NOMO-1 (cell line): ENCODE measurements at regions not wholly inside any gene's neighbourhood (a gene's known extent, or its start where the extent isn't known, plus 50 kb on each side); places are given as distances from the start of the nearest gene placed in this dataset.
"Not testable (repeated sequence)": the region's sequence is repeated elsewhere in the genome, so short reads cannot be mapped to it uniquely, and the experiment has no call there.

Experiments used
- DNase-seq, 2 experiments: peaks; one replicate each; lab custom pipeline; 2025; ENCODE audit not compliant: unreplicated experiment in 2 of 2; lab: John Stamatoyannopoulos, UW

GRCh38 chr5:39726467-39726866 lies 301.7 kb upstream of the DAB2 start:
- DNase-seq = no peak

DNA sequence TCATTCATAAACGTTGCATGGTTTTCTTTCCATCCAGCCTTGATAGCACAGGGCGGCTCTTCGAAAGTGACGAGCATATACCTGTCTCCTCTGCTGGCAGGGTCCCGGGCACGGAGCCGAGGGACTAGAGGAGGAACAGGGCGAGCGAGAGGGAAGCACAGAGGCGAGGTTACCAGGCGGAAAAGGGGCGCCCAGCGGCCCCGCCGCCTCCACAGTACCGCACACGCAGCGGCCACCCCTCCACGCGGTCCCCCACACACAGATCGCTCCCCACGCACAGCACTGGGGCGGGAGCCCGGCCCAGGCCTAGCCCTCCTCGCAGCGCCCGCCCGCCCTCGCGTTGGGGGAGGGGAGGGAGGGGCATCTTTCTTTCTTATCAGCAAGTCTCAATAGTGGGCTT lies 296.6 kb upstream of the DAB2 start:
- DNase-seq = no peak

DNA sequence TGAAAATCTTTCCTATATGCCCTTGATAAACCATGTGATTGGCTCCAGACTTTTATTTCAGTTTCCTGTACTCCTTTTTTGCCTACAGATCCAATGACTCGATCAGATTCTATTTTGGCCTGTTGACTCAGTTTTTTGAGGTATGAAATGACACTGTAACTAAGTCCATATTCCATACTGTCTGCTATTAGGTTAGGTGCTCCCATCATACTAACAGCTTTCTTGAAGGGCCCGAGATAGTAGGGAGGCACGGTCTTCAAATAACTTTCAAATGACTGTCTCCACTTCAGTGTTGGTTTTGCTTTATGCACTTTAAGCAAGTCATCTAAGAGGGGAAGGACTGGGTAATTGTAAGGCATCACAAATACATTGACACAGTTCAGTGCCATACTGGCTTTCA lies 295.4 kb upstream of the DAB2 start:
- DNase-seq = no peak

- DNase-seq = no peak
These were observed 292.6 kb upstream of the DAB2 start for GRCh38 chr5:39717176-39717897.

- peak; percentile 57 to 67 for DNase-seq
These were observed 291.8 kb upstream of the DAB2 start for GRCh38 chr5:39716532-39717028.

DNA sequence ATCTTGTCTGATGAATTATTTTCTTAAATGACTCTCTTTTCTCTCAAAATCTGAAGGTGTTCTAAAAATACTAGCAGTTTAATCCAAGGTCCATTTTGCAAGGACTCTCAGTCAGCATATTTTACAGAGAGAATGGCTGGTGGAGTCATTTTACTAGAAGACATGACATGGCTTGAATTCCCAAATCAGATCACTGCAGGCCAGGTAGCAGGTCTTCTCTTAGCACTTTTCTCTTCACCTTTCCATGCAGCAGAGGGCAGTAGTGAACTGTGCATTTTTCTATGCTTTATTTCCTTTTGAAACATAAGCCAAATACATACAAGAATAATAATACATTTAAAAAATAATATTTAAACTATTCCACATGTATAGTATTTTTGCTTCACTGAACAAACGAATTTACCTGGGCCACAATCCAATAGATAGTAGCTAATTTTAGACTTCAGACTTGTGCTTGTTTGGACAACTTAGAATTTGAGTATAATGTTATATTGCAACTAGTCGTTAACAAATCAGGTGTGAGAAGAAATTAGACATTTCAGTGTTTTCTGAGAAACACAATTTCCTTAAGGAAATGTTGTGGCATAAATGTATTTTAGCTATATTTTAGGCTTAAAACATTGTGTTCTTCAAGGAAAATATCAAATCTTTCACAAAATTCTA lies 289.4 kb upstream of the DAB2 start:
- DNase-seq = peak; percentile 76 to 92

DNA sequence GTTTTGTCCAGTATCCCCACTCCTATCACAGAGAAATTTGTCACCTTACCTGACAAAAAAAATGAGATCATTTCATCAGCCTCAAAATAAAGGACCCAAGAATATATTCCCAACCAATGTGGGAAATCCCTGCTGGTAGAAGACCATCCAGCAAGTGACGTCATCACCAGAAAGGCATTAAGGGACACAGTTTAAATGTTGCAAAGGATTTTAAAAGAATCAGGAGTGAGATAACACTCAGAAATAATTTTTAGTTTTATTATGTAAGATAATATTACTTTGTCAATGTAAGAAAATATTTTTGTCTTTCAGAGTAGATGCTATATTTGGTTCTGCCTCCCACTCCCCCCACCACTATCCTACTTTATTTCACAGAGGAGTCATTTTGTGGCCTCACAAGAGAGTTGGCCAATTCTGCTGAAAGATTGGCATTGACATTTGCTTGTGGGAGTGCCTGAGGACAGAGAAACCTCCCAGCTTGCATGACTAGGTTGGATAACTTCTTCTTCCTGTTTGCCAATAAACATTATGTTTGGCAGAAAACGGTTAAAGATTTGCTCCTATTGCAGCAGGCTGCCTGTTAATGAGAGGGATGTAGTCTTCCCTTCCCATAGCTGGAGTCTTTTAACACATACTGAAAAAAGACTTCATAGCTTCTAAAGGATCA lies 288.6 kb upstream of the DAB2 start:
- DNase-seq = peak; percentile 96 to 99

DNA sequence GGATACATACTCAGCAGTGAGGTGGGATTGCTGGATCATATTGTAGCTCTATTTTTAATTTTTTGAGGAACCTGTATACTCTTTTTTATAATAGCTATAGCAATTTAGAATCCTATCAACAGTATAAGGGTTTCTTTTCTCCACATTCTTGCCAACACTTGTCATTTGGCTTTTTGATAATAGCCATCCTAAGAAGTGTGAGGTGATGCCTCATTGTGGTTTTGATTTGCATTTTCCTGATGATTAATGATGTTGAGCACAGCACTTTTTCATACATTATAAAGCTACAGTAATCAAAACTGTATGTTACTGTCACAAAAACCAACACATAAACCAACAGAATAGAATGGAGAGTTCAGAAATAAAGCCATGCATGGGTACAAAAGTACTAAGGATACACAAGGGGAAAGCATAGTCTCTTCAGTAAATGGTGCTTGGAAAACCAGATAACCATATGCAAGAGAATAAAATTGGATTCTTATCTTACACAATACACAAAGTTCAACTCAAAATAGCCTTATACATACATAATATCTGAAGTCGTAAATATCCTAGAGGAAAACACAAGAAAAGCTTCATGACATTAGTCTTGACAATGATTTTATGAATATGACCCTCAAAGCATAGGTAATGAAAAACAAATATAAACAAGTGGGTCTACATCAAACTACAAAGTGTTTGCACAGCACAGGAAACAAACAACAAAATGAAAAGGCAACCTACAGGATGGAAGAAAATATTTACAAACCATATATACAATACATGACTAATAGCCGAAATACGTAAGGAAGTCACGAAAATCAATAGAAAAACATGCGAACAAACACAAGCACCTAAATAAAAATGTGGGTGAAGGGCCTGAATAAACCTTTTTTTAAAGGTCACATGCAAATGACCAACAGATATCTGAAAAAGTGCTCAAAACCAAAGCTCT lies 287.8 kb upstream of the DAB2 start:
- DNase-seq = no peak

DNA sequence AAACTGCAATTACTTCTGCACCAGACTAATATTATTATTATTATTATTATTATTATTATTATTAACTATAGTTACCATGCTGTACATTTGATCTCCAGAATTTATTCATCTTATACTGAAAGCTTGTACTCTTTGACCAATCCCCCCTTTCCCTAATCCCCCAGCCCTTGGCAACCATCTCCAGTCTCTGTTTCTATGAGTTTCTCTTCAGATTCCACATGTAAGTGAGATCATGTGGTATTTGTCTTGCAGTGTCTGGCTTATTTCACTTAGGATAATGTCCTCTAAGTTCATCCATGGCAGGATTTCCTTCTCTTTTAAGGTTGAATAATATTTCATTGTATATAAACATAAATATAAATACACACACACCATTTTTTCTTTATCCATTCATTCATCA lies 287.0 kb upstream of the DAB2 start:
- DNase-seq = no peak

DNA sequence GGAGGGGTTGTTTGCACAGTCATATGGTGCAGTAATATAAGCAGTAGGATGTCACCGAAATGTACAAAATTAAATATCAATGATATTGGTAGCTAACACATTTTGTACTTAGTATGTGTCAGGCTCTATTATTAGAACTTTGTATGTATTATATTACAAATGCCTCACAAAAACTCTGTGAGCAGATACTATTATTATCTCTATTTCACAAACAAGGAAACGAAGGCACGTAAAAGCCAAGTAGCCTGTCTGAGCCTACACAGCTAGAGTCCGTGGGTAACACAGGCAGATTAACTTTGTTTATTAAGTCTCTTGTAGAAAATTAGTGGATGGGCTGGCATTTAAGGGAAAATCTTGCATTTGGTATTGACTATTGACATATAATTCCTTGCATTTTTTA lies 284.3 kb upstream of the DAB2 start:
- DNase-seq = no peak

- DNase-seq = no peak
These were observed 278.1 kb upstream of the DAB2 start for GRCh38 chr5:39702928-39703327.

- DNase-seq = peak; percentile 85 to 91
These were observed 275.7 kb upstream of the DAB2 start for GRCh38 chr5:39700523-39700922.

DNA sequence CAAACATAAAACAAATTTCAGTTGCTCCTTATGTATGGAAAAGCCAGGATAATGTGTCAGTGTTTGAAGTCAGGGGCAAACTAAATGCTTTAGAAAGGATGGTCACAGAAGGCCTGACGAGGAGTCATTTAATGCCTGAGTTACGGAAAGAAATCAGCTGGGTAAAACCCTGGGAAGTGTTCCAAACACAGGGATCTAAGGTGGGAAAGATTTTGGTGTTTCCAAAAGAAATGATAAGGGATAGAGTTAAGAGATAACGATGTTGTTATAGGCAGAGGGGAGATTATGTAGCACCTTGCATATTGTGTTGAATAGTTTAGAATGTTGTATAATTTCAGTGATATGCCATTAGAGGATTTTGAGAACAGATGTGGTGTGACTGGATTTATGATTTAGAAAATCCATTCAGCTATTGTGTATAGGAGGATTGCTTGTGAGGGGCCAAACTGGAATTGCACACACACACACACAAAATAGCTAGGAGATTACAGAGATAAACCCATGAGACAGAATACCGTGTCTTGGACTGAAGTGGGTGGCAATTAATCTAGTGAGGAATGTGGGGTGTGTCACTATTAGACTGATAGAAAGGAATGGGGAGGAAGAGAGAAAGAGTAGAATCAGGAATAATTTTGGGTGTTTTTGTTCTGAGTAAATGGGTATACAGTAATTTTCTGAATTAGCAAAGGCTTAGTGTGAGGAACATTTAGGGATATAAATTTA lies 274.2 kb upstream of the DAB2 start:
- no peak for DNase-seq

GRCh38 chr5:39697881-39698280 lies 273.1 kb upstream of the DAB2 start:
- DNase-seq = no peak

- no peak for DNase-seq
These were observed 272.1 kb upstream of the DAB2 start for GRCh38 chr5:39696672-39697398.

DNA sequence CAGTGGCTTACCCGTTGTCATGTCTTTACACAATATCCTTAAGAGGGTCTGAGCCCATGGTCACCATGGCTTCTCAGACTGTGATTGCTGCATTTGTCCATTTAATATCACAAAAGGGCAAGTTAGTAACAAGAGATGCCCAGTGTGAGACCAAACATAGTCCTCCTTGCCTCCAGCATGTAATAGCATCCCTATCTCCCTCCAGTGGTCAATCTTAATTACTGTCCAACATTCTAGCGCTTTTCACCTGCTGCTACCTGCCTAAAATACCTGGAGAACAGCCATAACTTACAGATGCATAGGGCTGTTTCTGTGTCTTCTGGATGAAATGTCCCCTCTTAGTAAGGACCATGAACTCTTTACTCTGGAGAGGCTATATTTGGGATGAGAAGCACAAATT lies 267.2 kb upstream of the DAB2 start:
- DNase-seq = no peak

DNA sequence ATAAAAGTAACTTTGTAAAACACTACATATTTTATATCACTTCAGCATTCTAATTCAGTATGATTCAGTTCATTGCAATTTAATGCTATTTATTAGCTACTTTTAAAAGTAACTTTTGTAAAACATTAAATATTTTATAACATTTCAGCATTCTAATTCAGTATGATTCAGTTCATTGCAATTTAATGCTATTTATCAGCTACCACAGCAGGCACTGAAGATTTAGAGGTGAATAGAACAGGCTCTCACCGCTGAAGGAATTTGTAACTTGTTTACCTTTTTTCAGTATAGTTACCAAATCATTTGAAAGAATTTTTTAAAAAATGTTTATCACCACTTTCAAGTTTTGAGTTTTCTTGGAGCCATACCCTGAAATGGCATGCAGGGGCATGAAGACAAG lies 266.4 kb upstream of the DAB2 start:
- DNase-seq = no peak

DNA sequence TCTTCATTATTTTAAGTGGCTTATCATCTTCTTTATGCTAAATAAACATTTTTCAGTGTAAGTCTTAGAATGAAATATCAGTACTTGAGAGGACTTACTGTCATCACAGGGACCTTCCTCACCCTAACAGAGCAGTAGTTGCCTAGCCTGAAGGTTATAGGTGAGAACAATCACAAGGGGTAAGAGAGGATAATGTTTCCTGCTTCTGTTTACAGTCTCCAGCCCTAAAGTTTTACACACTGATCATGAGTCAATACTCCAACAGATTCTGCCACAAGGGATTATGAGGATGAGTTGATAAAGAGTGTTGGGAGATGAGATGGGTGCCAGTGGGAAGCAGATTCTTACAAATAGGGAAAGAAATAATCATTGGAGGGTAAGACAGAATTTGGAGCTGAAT lies 265.1 kb upstream of the DAB2 start:
- DNase-seq = no peak

DNA sequence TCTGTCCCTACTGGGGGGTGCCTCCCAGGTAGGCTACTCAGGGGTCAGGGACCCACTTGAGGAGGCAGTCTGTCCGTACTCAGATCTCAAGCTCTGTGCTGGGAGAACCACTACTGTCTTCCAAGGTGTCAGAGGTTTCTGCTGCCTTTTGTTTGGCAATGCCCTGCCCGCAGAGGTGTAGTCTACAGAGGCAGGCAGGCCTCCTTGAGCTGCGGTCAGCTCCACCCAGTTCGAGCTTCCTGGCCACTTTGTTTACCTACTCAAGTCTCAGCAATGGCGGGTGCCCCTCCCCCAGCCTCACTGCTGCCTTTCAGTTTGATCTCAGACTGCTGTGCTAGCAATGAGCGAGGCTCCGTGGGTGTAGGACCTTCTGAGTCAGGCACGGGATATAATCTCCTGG lies 263.1 kb upstream of the DAB2 start:
- DNase-seq = not testable (repeated sequence)

- DNase-seq = no peak
These were observed 255.4 kb upstream of the DAB2 start for GRCh38 chr5:39680213-39680612.
